Activated CD4-positive, alpha-beta T cell treated with anti-CD3 and anti-CD28 coated beads, Interleukin-2, amount 50 U/mL, for 1 hour (primary cell): ENCODE measurements at regions not wholly inside any gene's neighbourhood (a gene's known extent, or its start where the extent isn't known, plus 50 kb on each side); places are given as distances from the start of the nearest gene placed in this dataset.

ENCODE experiments used
- DNase-seq: peaks from one replicate; pipeline ENCODE4 v3.0.0-alpha.2; 2020

DNA sequence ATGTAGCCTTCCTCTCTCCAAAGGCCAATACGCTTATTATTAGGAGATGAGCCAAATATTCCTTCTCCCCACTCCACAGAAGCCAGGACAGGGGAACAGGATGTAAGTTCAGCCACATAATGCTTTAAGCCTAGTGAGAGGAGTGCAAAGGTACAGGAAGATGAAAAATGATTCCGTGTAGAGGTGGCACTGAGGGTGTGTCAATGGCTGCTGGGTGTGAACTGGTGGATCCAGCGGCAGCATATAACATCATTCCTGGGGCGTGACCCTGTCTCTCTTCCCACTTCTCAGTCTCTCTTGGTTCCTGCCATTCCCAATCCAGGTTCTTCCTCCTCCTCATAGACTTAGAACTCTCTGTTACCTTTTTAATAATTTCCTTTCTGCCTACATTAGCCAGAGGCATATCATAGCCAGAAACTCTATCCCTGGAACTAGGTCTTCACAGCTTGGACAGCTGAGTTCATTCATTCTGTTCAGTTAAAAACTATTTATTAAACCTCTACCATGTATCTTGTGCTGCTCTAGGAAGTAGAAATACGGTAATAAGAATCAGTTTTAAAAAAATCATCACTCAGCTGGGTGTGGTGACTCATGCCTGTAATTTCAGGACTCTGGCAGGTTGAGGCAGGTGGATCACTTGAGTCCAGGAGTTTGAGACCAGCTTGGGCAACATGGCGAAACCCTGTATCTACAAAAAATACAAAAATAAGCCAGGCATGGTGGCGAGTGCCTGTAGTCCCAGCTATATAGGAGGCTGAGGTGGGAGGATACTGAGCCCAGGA, 58.0 kb upstream of the FAM20A start:
- no peak for DNase-seq

DNA sequence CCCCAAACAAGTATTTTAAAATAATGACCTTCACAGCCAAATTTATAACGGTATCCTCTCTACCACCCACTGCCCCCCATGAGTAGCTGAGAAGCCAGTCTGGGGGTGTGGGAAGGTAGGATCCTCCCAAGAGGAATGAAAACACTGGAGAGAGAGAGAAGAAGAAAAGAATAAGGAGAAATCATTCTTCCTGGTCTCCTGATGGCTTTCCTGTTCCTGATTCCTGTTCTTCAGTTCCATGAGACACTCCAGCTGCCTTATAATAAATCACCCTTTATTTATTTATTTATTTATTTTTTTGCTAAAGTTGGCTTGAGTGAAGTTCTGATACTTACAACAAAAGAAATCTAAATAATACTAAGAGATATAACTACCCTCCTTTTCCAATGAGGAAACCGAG, 56.4 kb upstream of the FAM20A start:
- no peak for DNase-seq

DNA sequence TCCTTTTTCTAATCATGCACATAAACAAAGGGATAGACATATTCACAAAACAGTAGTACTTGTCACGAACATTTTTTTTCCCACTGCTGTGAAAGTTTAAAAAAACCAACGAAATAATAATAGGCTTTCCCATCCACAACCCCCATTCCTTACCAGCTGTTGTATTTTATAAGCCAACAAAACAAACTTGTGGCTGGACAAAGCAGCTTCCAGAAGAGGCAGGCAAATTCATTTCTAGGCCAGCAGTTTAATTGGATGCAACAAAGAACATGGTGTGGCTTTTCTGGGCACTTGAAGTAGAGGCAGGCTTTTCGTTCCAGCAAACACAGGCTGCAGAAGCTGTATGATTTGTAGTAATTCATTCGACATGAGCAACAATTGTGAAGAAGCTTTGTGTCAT, 56.0 kb upstream of the FAM20A start:
- DNase-seq, result no peak

DNA sequence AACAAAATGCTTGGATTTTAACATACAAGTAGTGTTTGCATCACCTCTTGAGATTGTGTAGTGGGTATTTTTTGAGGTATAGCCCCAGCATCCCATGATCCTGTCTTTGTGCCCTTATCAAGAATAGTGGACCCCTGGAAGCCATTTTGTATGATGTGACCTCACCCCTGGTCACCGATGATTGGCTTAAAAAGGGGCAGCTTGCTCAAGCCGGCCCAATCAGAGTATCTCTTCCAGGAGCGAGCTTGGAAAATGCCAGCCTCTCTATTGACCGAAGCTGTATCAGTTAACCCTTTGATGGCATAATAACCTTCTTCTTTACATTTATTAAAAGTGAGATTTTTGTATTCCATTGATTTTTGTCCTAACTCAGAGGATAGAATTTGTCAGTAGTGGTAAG, 55.5 kb upstream of the FAM20A start:
- no peak for DNase-seq
